ENCODE measurements at regions not wholly inside any gene's neighbourhood (a gene's known extent, or its start where the extent isn't known, plus 50 kb on each side); places are given as distances from the start of the nearest gene placed in this dataset.

- DNase-seq (ENCODE audit: low read depth in 3 of 3), result no peak
Observed at GRCh38 chr16:6600167-6600566, 732.5 kb upstream of the RBFOX1 start.

- DNase-seq (ENCODE audit: low read depth in 3 of 3), result no peak
Observed at GRCh38 chr16:6593799-6594198, 738.8 kb upstream of the RBFOX1 start.

- DNase-seq (ENCODE audit: low read depth in 3 of 3), result no peak
Observed at GRCh38 chr16:6576606-6577005, 756.0 kb upstream of the RBFOX1 start.

- no peak for DNase-seq (ENCODE audit: low read depth in 3 of 3)
Observed at GRCh38 chr16:6576113-6576512, 756.5 kb upstream of the RBFOX1 start.

GRCh38 chr16:6574146-6574545, 758.5 kb upstream of the RBFOX1 start:
- DNase-seq (ENCODE audit: low read depth in 3 of 3), result no peak

- no peak for DNase-seq (ENCODE audit: low read depth in 3 of 3)
Observed at GRCh38 chr16:6573577-6573976, 759.1 kb upstream of the RBFOX1 start.

- no peak for DNase-seq (ENCODE audit: low read depth in 3 of 3)
Observed at GRCh38 chr16:6571044-6571443, 761.6 kb upstream of the RBFOX1 start.

GRCh38 chr16:6570530-6570929, 762.1 kb upstream of the RBFOX1 start:
- no peak for DNase-seq (ENCODE audit: low read depth in 3 of 3)

- DNase-seq (ENCODE audit: low read depth in 3 of 3), result no peak
Observed at GRCh38 chr16:6562986-6563385, 769.7 kb upstream of the RBFOX1 start.

GRCh38 chr16:6560306-6561100, 772.1 kb upstream of the RBFOX1 start:
- DNase-seq (ENCODE audit: low read depth in 3 of 3), result no peak

GRCh38 chr16:6558661-6559060, 774.0 kb upstream of the RBFOX1 start:
- DNase-seq (ENCODE audit: low read depth in 3 of 3), result no peak

- DNase-seq (ENCODE audit: low read depth in 3 of 3), result no peak
Observed at GRCh38 chr16:6558126-6558525, 774.5 kb upstream of the RBFOX1 start.

GRCh38 chr16:6557353-6558023, 775.2 kb upstream of the RBFOX1 start:
- DNase-seq (ENCODE audit: low read depth in 3 of 3), result no peak

- no peak for DNase-seq (ENCODE audit: low read depth in 3 of 3)
Observed at GRCh38 chr16:6549415-6549814, 783.2 kb upstream of the RBFOX1 start.

- DNase-seq (ENCODE audit: low read depth in 3 of 3), result no peak
Observed at GRCh38 chr16:6548507-6548906, 784.1 kb upstream of the RBFOX1 start.

GRCh38 chr16:6547131-6547530, 785.5 kb upstream of the RBFOX1 start:
- no peak for DNase-seq (ENCODE audit: low read depth in 3 of 3)

- DNase-seq (ENCODE audit: low read depth in 3 of 3), result no peak
Observed at GRCh38 chr16:6545329-6545728, 787.3 kb upstream of the RBFOX1 start.

- no peak for DNase-seq (ENCODE audit: low read depth in 3 of 3)
Observed at GRCh38 chr16:6541267-6541666, 791.4 kb upstream of the RBFOX1 start.

- DNase-seq (ENCODE audit: low read depth in 3 of 3), result no peak
Observed at GRCh38 chr16:6536411-6536810, 796.2 kb upstream of the RBFOX1 start.

- DNase-seq (ENCODE audit: low read depth in 3 of 3), result no peak
Observed at GRCh38 chr16:6531067-6531466, 801.6 kb upstream of the RBFOX1 start.

- no peak for DNase-seq (ENCODE audit: low read depth in 3 of 3)
Observed at GRCh38 chr16:6528217-6528616, 804.4 kb upstream of the RBFOX1 start.

- DNase-seq (ENCODE audit: low read depth in 3 of 3), result no peak
Observed at GRCh38 chr16:6527646-6528045, 805.0 kb upstream of the RBFOX1 start.

- DNase-seq (ENCODE audit: low read depth in 3 of 3), result no peak
Observed at GRCh38 chr16:6524501-6524900, 808.1 kb upstream of the RBFOX1 start.
